Nephron (organoid): ENCODE measurements at regions not wholly inside any gene's neighbourhood (a gene's known extent, or its start where the extent isn't known, plus 50 kb on each side); places are given as distances from the start of the nearest gene placed in this dataset.
A peak's percentile ranks its signal among the peaks of the same experiment; 100 is the strongest.
"Not testable (repeated sequence)": the region's sequence is repeated elsewhere in the genome, so short reads cannot be mapped to it uniquely, and the experiment has no call there.

ENCODE experiments used
- H3K27ac Mint-ChIP-seq, 3 experiments: 2 replicates each; pipeline ENCODE4 v1.8.0; 2020; ENCODE audit warnings: mixed read lengths in 3 of 3, mild to moderate bottlenecking in 2 of 3, moderate library complexity in 1 of 3
- H3K27me3 Mint-ChIP-seq: 2 replicates; pipeline ENCODE4 v1.8.0; 2021; ENCODE audit warnings: low read depth, mild to moderate bottlenecking, moderate library complexity, mixed read lengths
- H3K36me3 Mint-ChIP-seq: 2 replicates; pipeline ENCODE4 v1.8.0; 2020; ENCODE audit warnings: low read depth, mixed read lengths
- H3K4me1 Mint-ChIP-seq: 2 replicates; pipeline ENCODE4 v1.8.0; 2020; ENCODE audit warnings: mixed read lengths
- H3K4me3 Mint-ChIP-seq, 3 experiments: 2 replicates each; pipeline ENCODE4 v1.8.0; 2020; ENCODE audit warnings: mild to moderate bottlenecking in 3 of 3, mixed read lengths in 3 of 3, moderate library complexity in 2 of 3
- H3K9me3 Mint-ChIP-seq: 2 replicates; pipeline ENCODE4 v1.8.0; 2020; ENCODE audit warnings: mixed read lengths
- TF ChIP-seq, protein P1 (sequence below), 3 experiments: fragments of 200-600 bp; sonication (generic); IDR thresholded peaks; one replicate each; pipeline ENCODE4 v1.5.0; 2021; ENCODE audit warnings: antibody characterized with exemption in 3 of 3; ENCODE audit not compliant: unreplicated experiment in 3 of 3

DNA sequence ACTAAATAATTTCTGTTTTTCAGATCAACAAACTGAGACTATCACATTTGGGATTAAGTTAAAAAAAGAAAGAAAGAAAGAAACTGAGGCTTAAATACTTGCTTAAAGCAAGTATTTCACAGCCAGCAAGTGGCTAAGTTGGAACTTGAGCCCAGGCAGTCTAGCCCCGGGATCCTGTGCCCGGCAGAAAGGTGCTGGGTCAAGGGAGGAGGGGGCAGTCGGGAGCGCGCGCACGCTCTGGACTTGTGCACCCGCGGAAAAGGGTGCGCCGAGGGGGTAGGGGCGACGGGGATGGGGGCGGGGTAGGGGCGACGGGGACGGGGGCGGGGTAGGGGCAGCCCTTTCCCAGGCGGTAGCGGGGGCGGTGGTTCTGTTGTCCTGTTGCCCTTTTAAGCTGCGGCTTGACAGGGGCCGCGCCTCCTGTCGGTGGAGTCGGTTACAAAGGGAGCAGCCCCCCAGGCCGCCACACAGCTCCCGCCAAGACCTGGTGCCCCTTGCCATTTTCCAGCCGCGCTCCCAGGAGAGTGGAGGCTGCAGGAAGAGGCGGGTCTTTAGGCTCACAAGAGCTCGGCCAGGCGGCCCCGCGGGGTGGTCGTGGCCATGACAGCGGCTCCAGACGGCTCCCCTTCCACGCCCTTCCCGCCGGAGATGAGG lies 60.6 kb downstream of the GOLGA8T start:
- TF ChIP-seq, protein P1, sequence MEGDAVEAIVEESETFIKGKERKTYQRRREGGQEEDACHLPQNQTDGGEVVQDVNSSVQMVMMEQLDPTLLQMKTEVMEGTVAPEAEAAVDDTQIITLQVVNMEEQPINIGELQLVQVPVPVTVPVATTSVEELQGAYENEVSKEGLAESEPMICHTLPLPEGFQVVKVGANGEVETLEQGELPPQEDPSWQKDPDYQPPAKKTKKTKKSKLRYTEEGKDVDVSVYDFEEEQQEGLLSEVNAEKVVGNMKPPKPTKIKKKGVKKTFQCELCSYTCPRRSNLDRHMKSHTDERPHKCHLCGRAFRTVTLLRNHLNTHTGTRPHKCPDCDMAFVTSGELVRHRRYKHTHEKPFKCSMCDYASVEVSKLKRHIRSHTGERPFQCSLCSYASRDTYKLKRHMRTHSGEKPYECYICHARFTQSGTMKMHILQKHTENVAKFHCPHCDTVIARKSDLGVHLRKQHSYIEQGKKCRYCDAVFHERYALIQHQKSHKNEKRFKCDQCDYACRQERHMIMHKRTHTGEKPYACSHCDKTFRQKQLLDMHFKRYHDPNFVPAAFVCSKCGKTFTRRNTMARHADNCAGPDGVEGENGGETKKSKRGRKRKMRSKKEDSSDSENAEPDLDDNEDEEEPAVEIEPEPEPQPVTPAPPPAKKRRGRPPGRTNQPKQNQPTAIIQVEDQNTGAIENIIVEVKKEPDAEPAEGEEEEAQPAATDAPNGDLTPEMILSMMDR (IDR thresholded peaks at IDR 0.05; ENCODE audit: unreplicated experiment in 3 of 3): peak in 1 of 3 experiments; percentile 20
- H3K4me1 Mint-ChIP-seq: not testable (repeated sequence)

DNA sequence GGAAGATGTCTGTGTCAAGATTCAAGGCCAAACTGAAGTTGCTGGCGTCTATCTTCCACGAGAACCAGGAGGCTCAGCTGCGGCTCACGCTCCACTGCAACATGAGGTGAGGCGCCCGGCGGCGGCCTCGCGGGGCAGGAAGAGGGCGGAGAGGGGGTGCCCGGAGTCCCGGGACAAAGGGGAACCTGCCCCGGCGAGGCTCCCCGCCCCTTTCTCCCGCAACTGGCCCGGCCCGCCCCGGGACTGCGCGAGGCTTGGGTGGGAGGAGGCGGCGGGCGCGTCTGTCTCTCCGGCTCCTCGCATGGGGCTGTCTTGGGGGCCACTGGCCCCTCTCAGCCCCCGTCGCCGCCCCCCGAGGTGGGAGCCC lies 61.1 kb downstream of the GOLGA8T start:
- H3K9me3 Mint-ChIP-seq, H3K27me3 Mint-ChIP-seq, H3K4me1 Mint-ChIP-seq, H3K36me3 Mint-ChIP-seq, H3K4me3 Mint-ChIP-seq, H3K27ac Mint-ChIP-seq: not testable (repeated sequence)

More for the DNA sequence above, 60.6 kb downstream of the GOLGA8T start:
- H3K27ac Mint-ChIP-seq, H3K27me3 Mint-ChIP-seq, H3K36me3 Mint-ChIP-seq, H3K9me3 Mint-ChIP-seq: not testable (repeated sequence)
- H3K4me3 Mint-ChIP-seq: peak overlapping the region in 2 of 3 experiments; percentile 44 to 53

DNA sequence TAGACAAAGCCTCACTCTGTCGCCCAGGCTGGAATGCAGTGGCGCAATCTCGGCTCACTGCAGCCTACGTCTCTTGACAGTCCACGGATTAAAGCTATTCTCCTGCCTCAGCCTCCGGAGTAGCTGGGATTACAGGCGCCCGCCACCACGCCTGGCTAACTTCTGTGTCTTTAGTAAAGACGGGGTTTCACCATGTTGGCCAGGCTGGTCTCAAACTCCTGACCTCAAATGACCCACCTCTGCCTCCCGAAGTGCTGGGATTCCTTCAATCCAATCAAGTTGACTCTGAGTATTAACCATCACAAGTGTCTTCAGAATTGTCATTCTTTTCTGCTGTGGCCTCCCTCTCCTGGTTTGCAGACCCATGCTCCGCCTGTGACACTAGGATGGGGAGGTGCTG lies 61.9 kb downstream of the GOLGA8T start:
- not testable (repeated sequence) for H3K4me1 Mint-ChIP-seq, H3K36me3 Mint-ChIP-seq, H3K9me3 Mint-ChIP-seq, H3K27me3 Mint-ChIP-seq
- Mint-ChIP-seq H3K4me3 (peak overlapping the region; percentile 79 to 85 (median 80)), H3K27ac (peak overlapping the region in 1 of 3 experiments; percentile 73)

DNA sequence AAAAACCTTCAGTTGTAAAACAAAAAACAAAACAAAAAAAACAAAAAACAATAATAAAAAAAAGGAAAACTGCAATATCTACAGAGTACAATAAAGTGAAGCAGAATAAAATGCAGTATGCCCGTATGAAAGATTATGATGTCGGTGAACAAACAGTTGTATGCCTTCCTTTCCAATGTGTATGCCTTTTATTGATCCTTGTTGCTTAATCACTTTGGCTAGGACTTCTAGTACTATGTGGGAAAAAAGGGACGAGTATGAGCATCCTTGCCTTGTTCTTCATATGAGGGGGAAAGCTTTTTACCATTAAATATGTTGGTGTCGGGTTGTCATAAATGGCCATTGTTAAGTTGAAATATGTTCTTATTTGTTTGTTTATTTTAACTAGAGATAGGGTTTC lies 66.7 kb downstream of the GOLGA8T start:
- not testable (repeated sequence) for H3K4me3 Mint-ChIP-seq, H3K27me3 Mint-ChIP-seq, H3K36me3 Mint-ChIP-seq, H3K9me3 Mint-ChIP-seq, H3K27ac Mint-ChIP-seq, H3K4me1 Mint-ChIP-seq

DNA sequence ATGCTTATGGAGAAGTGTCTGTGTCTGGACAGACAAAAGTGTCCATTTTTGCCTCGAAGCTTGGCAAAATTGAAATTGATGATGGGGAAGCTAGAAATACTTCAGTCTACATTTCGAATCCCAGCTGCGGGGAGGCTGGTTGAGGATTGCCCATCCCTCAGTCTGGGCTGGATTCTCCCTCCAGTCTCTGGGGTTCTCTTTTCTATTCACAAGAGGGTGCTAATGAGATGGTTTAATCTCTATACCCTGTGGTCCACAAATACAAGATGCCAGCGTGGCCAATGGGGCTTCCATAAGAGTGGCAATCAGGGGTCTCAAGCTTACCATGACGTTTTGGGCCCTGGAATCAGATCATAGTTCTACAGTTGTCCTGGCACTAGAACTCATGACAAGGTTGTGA lies 78.9 kb downstream of the GOLGA8T start:
- not testable (repeated sequence) for H3K27me3 Mint-ChIP-seq, H3K27ac Mint-ChIP-seq, H3K36me3 Mint-ChIP-seq, H3K9me3 Mint-ChIP-seq, H3K4me3 Mint-ChIP-seq, H3K4me1 Mint-ChIP-seq

DNA sequence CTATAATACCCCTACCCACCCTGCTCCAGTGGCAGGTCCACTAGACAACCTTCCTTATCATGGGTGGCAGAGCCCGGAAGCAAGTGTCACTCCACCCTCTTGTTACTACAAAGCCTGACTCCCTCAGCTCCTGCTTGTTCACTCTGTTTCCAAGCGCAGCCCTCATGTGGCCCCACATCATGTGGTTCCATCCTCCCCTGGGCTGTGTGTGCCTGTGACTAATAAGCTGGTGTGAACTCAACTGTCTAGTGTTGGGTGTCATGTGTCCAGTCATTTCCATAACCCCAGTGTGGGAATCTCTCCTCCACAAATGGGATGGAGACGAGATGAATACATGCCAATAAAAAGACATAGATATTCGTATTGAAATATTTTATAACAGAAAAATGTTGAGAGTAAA lies 87.0 kb downstream of the GOLGA8T start:
- not testable (repeated sequence) for H3K27ac Mint-ChIP-seq, H3K4me3 Mint-ChIP-seq, H3K4me1 Mint-ChIP-seq, H3K36me3 Mint-ChIP-seq, H3K9me3 Mint-ChIP-seq, H3K27me3 Mint-ChIP-seq

DNA sequence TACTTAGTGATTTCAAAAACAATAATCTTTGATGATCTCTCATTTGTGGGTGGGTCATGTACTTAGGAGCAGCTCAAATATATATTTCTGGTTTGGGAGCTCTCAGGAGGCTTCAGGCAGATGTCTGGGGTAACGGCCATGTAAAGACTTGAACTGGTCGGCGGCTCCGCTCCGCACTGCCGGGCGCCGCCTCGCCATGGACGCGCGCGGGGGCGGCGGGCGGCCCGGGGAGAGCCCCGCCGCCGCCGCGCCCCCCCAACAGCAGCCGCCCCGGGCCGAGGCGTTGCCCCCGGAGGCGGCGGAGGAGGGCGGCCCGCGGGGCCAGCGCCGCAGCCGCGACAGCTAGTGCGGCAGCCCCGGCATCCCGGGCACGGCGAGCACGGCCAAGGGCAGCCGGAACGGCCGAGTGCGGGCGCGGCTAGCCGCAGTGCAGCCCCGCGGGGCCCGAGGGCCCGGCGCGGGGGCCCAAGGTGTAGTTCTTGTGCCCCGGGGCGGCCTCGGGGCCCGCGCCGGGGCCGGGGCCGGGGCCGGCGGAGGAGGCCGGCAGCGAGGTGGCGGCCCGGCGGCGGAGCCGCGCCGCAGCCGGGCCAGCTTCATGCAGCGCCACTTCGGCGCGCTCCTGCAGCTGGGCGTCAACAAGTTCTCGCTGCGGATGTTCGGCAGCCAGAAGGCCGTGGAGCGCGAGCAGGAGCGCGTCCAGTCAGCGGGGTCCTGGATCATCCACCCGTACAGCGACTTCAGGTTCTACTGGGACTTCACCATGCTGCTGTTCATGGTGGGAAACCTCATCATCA lies 88.1 kb downstream of the GOLGA8T start:
- not testable (repeated sequence) for H3K4me1 Mint-ChIP-seq, H3K9me3 Mint-ChIP-seq, H3K27ac Mint-ChIP-seq, H3K36me3 Mint-ChIP-seq, H3K4me3 Mint-ChIP-seq, H3K27me3 Mint-ChIP-seq

DNA sequence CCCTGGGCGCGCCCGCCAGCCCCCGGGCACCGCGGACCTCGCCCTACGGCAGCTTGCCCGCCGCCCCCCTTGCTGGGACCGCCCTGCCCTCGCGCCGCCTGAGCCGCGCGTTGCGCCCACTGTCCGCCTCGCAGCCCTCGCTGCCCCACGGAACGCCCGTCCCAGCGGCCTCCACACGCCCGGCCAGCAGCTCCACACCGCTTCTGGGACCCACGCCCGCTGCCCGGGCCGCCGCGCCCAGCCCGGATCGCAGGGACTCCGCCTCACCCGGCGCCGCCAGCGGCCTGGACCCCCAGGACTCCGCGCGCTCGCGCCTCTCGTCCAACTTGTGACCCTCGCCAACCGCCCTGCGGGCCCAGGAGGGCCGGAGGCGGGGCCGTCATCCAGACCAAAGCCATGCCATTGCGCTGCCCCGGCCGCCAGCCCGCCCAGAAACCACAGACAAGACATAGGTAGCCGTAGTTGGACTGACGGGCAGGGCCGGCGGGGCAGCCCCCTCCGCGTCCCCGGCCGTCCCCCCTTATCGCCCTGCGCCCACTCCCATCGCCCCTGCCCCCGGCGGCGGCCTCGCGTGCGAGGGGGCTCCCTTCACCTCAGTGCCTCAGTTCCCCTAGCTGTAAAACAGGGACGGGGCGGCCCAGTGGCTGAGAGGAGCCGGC lies 90.5 kb downstream of the GOLGA8T start:
- not testable (repeated sequence) for H3K27me3 Mint-ChIP-seq, H3K4me3 Mint-ChIP-seq, H3K27ac Mint-ChIP-seq, H3K4me1 Mint-ChIP-seq, H3K36me3 Mint-ChIP-seq, H3K9me3 Mint-ChIP-seq

DNA sequence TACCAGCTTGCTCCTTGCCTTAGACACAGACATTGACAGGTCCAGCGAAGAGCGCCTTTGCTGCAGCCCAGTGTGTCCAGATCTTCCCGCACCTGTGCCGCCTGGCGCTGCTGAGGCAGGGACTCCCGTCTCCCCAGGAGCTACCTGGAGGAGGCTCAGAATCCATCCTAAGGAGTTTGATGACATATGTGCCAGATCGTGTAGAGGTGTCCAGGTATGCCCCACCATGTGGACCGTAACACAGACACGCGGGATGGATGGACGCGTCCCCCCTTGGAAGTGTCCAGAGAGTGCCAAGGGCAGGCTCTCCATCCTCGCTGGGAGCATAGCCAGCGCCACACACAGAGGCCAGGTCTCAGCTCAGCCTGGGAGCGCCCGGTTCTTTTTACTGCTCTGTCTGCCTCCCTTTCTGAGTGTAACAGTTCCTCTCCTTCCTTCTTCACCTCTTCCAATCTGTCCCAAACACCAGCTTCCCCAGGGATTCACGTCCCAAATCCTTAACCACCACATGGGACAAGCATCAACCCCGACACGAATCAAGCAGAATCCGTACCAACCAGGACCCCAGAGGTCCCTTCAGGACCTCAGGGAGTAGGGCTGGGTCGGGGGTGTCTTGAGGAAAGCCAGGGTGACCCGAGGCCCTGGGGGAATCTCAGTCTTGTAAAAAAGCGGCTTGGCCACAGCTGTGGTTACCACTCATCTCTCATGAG lies 126.7 kb downstream of the GOLGA8T start:
- H3K27me3 Mint-ChIP-seq, H3K27ac Mint-ChIP-seq, H3K36me3 Mint-ChIP-seq, H3K9me3 Mint-ChIP-seq, H3K4me1 Mint-ChIP-seq, H3K4me3 Mint-ChIP-seq: not testable (repeated sequence)

DNA sequence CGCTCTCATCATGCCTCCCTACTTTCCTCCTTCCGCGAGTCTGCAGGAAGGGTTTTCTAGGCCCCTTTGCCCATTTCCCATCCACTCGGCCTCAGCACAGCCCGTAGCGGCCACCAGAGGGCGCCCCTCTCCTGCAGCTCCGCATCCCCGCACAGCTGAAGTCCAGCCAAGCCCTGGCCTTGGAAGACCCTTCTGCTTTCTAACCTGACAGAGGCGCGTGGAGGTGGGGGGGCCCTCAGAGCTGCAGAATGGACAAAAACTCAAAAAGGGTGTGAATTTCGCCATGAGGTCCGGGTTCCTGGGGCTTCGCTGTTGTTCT lies 127.2 kb downstream of the GOLGA8T start:
- H3K4me1 Mint-ChIP-seq, H3K4me3 Mint-ChIP-seq, H3K27me3 Mint-ChIP-seq, H3K36me3 Mint-ChIP-seq, H3K9me3 Mint-ChIP-seq, H3K27ac Mint-ChIP-seq: not testable (repeated sequence)

DNA sequence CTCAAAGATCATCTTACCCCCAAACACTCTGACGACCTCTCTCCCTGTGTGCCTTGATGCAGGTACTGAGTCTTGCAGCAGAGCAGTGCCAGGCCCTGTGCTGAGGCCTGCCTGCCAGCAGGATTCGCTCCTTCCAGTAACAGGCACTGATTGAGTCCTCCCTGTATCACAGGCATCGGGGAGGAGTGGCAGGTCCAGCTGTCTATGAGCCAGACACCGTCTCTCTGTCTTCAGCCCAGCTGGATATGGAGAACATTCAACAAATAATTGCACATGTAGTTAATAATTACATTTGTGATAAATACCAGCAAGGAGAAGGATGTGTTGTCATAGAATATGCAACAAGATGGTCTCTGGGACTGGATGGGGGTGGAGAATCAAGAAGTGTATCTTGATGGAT lies 129.1 kb downstream of the GOLGA8T start:
- H3K36me3 Mint-ChIP-seq, H3K4me1 Mint-ChIP-seq, H3K27ac Mint-ChIP-seq, H3K4me3 Mint-ChIP-seq, H3K27me3 Mint-ChIP-seq, H3K9me3 Mint-ChIP-seq: not testable (repeated sequence)

DNA sequence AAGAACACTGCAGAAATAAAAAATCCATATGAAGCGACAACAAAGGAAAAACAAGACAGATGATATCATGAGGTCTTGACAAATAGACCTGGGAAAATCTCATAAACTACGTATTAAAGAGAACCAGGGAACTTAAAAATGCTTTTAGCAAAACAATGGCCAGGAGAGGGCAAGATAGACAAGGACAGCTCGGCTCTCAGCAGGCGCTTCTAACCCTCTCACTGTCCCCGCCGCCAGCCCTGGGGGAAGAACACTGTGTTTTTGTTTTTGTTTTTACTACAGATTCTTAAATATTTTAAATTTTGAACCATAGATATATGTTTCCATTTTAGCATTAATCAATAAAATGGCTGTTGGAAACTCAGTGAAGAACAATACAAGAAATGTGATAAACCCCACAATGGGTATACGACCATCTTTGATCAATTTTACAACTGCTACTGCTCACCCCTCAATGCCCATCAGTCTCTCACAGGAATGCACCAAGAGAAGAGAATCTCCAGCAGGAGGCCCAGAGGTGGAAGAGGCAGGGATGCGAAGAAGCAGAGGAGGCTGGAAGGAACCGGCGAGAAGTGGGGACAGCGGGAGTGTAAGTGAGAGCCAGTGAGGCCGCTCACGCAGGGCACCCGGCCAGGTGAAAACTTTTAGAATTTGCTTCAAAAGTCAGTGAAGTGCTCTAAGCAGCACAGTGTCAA lies 98.0 kb downstream of the CHRFAM7A start:
- not testable (repeated sequence) for H3K27ac Mint-ChIP-seq, H3K27me3 Mint-ChIP-seq, H3K4me1 Mint-ChIP-seq, H3K4me3 Mint-ChIP-seq, H3K9me3 Mint-ChIP-seq, H3K36me3 Mint-ChIP-seq

DNA sequence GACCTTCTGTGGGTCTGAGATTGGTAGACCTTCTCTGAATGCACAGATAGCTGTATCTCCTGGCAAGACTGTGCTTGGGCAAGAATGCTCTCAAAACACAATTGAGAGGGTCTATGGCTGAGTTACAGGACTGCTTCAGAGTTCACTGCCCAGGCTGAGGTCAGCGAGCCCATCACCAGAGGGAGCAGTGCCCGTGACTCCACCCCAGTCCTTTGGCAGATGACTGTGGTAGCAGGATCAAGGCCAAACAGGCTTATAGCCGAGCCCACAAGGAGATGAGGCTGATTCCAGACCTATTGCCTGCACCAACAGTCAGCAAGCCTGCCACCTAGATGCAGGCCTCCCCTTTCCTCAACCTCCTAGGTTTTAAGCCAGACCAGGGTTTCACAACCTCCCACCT lies 89.4 kb downstream of the CHRFAM7A start:
- not testable (repeated sequence) for H3K27ac Mint-ChIP-seq, H3K4me3 Mint-ChIP-seq, H3K36me3 Mint-ChIP-seq, H3K27me3 Mint-ChIP-seq, H3K9me3 Mint-ChIP-seq, H3K4me1 Mint-ChIP-seq
